GM12878 (cell line): ENCODE measurements at regions not wholly inside any gene's neighbourhood (a gene's known extent, or its start where the extent isn't known, plus 50 kb on each side); places are given as distances from the start of the nearest gene placed in this dataset.

Experiments used
- ATAC-seq: fragments of 200-7000 bp; cut with Tn5 transposase; 3 replicates; pipeline ENCODE4 v1.9.1; 2020; ENCODE audit warnings: mild to moderate bottlenecking, moderate library complexity
- BruUV-seq: library from RNA; stranded (reverse); fragments of 400-500 nt; replicated peaks from 2 replicates; lab custom pipeline; 2021; lab: Mats Ljungman, UMichigan
- CTCF ChIA-PET: fragments of 300-600 bp; sonication (Branson Sonifier 250); formaldehyde crosslinking; extraction: SDS; loops from one replicate; lab custom pipeline; 2021; ENCODE audit warnings: inconsistent platforms; lab: Yijun Ruan, JAX
- POLR2A ChIA-PET: fragments of 350-600 bp; formaldehyde crosslinking; extraction: SDS; loops from one replicate; lab custom pipeline; 2021; ENCODE audit warnings: inconsistent platforms; lab: Charles Lee
- RAD21 ChIA-PET: fragments of 300-600 bp; sonication (Branson Sonifier 250); formaldehyde crosslinking; loops from one replicate; lab custom pipeline; 2023; ENCODE audit warnings: antibody characterized with exemption; ENCODE audit not compliant: unreplicated experiment; lab: Charles Lee
- SMC1A ChIA-PET: fragments of 300-600 bp; sonication (Branson Sonifier 250); formaldehyde crosslinking; loops from one replicate; lab custom pipeline; 2023; ENCODE audit not compliant: unreplicated experiment, uncharacterized antibody; lab: Charles Lee
- DNase-seq: peaks from one replicate; pipeline ENCODE4 v3.0.0-alpha.2; 2011; ENCODE audit warnings: low read depth, low spot score
- FAIRE-seq: peaks from 3 replicates; lab custom pipeline; 2011; peaks lifted over from hg19 to GRCh38; lab: Jason Lieb, UNC
- H2AFZ ChIP-seq: 2 replicates; pipeline ENCODE4 v1.6.0; 2011; ENCODE audit warnings: low read depth, low read length, control low read depth; ENCODE audit not compliant: control insufficient read depth
- H3K27ac ChIP-seq: 2 replicates; pipeline ENCODE4 v1.5.1; 2011; ENCODE audit warnings: control low read depth; ENCODE audit not compliant: control insufficient read depth, insufficient read depth
- H3K27me3 ChIP-seq, 2 experiments: replicated peaks in 1 of 2; 2 replicates each; pipeline versions ENCODE4 v1.6.0 to v1.6.1; 2011; ENCODE audit warnings: low read length in 1 of 2; ENCODE audit not compliant: control insufficient read depth in 2 of 2, insufficient read depth in 2 of 2
- H3K36me3 ChIP-seq, 2 experiments: 2 replicates each; pipeline ENCODE4 v1.5.1; 2011; ENCODE audit warnings: low read length in 1 of 2; ENCODE audit not compliant: control insufficient read depth in 2 of 2, insufficient read depth in 2 of 2
- H3K4me1 ChIP-seq: 2 replicates; pipeline ENCODE4 v1.6.1; 2011; ENCODE audit warnings: mild to moderate bottlenecking, low read length, moderate library complexity, mixed read lengths; ENCODE audit not compliant: control insufficient read depth, insufficient read depth
- H3K4me2 ChIP-seq: 2 replicates; pipeline ENCODE4 v1.6.0; 2011; ENCODE audit warnings: control low read depth; ENCODE audit not compliant: control insufficient read depth, insufficient read depth
- H3K4me3 ChIP-seq: fragments of 200-600 bp; sonication (generic); 2 replicates; pipeline ENCODE4 v1.5.1; 2016
- H3K79me2 ChIP-seq: 2 replicates; pipeline ENCODE4 v1.6.0; 2011; ENCODE audit warnings: low read length; ENCODE audit not compliant: control insufficient read depth, insufficient read depth
- H3K9ac ChIP-seq: 2 replicates; pipeline ENCODE4 v1.8.0; 2011; ENCODE audit warnings: low read length, control low read depth, mixed read lengths; ENCODE audit not compliant: control insufficient read depth, insufficient read depth
- H3K9me3 ChIP-seq: replicated peaks from 3 replicates; pipeline ENCODE4 v1.5.1; 2011; ENCODE audit warnings: mild to moderate bottlenecking, low read length; ENCODE audit not compliant: control insufficient read depth, insufficient read depth
- H4K20me1 ChIP-seq: 2 replicates; pipeline ENCODE4 v1.6.0; 2011; ENCODE audit not compliant: control insufficient read depth, insufficient read depth
- ASH2L ChIP-seq: fragments of 300-600, 200-600 bp; sonication (generic); IDR thresholded peaks from 2 replicates; pipeline ENCODE4 v1.6.1; 2017; ENCODE audit warnings: low read depth, mild to moderate bottlenecking, borderline replicate concordance
- CHD2 ChIP-seq: IDR thresholded peaks from 2 replicates; pipeline ENCODE4 v1.6.1; 2011; ENCODE audit warnings: low read depth, low read length, improper control_type of control experiment, borderline replicate concordance
- HDGF ChIP-seq: fragments of 450-650 bp; IDR thresholded peaks from 2 replicates; pipeline ENCODE4 v1.6.1; 2016; ENCODE audit warnings: antibody characterized with exemption
- NR2C2 ChIP-seq: IDR thresholded peaks from 2 replicates; pipeline ENCODE4 v1.6.1; 2011; ENCODE audit warnings: borderline replicate concordance, low read depth; ENCODE audit not compliant: control insufficient read depth, insufficient read length
- PML ChIP-seq: IDR thresholded peaks from 2 replicates; pipeline ENCODE4 v1.6.1; 2012; ENCODE audit warnings: low read length, inconsistent platforms
- POLR2AphosphoS5 ChIP-seq: IDR thresholded peaks from 2 replicates; pipeline ENCODE4 v1.6.1; 2011; ENCODE audit warnings: mild to moderate bottlenecking, low read length, inconsistent platforms
- RUNX3 ChIP-seq: IDR thresholded peaks from 2 replicates; pipeline ENCODE4 v1.6.1; 2012; ENCODE audit warnings: low read length, inconsistent platforms
- SREBF2 ChIP-seq: IDR thresholded peaks from 2 replicates; pipeline ENCODE4 v1.6.1; 2012; ENCODE audit warnings: mild to moderate bottlenecking, low read length
- SRF ChIP-seq, 2 experiments: IDR thresholded peaks; 2 replicates each; pipeline ENCODE4 v1.6.1; 2011; ENCODE audit warnings: low read depth in 2 of 2, low read length in 2 of 2, mild to moderate bottlenecking in 1 of 2, moderate library complexity in 1 of 2
- SUZ12 ChIP-seq: fragments of 200-600 bp; sonication (generic); IDR thresholded peaks from one replicate; pipeline ENCODE4 v1.6.1; 2018; ENCODE audit warnings: antibody characterized with exemption, mild to moderate bottlenecking; ENCODE audit not compliant: unreplicated experiment
- WGBS: methylation state at CpG from one replicate; pipeline ENCODE4 v1.1.6; 2016; ENCODE audit warnings: low lambda C conversion rate; ENCODE audit not compliant: insufficient replicate concordance, insufficient coverage; ENCODE audit errors: missing lambda C conversion rate; 5-methylcytosine and 5-hydroxymethylcytosine counted together
- in situ Hi-C: fragments of 300-500 bp; cut with MboI; formaldehyde crosslinking; loops from 9 replicates; pipeline ENCODE4 v1.14.3; 2018; ENCODE audit warnings: mixed read lengths
- intact Hi-C: fragments of 100-400 bp; cut with micrococcal nuclease; formaldehyde crosslinking; loops from one replicate; pipeline ENCODE4 v1.14.2; 2022; ENCODE audit not compliant: unreplicated experiment
- TF ChIP-seq, protein P1 (sequence below): fragments of 450-650 bp; IDR thresholded peaks from 2 replicates; pipeline ENCODE4 v1.6.1; 2017; ENCODE audit warnings: mild to moderate bottlenecking
- TF ChIP-seq, protein P2 (sequence below): fragments of 450-650 bp; IDR thresholded peaks from 2 replicates; pipeline ENCODE4 v1.6.1; 2014; ENCODE audit warnings: mild to moderate bottlenecking
- TF ChIP-seq, protein P3 (sequence below): IDR thresholded peaks from 2 replicates; pipeline ENCODE4 v1.6.1; 2012; ENCODE audit warnings: low read length, inconsistent platforms
- TF ChIP-seq, protein P4 (sequence below): IDR thresholded peaks from 2 replicates; pipeline ENCODE4 v1.6.1; 2011; ENCODE audit warnings: low read depth, low read length, improper control_type of control experiment, borderline replicate concordance

GRCh38 chr14:47846008-47846407 is 170.6 kb upstream of the MDGA2 start:
- ATAC-seq (no peak), DNase-seq (no peak)
- intact Hi-C loops, result no loop called here
- POLR2A ChIA-PET, result no interaction called here
- H4K20me1 ChIP-seq, result no peaks in the 10 kb centered on the region
- TF ChIP-seq POLR2AphosphoS5 (no peak), SUZ12 (no peak)
- TF ChIP-seq, all 136 proteins: peak for 0
- WGBS, result 2% methylated on average over 4 of the region's 4 CpGs
- H3K9me3 ChIP-seq, result no peaks in the 10 kb centered on the region; the same call in 2 of the 3 replicates
- H2AFZ ChIP-seq, result no peak overlapping the region
- no peak for FAIRE-seq
- H3K4me2 ChIP-seq, result no peak overlapping the region
- in situ Hi-C loops, result no loop called here
- no peaks in the 10 kb centered on the region for H3K4me1 ChIP-seq
- H3K79me2 ChIP-seq, result no peaks in the 10 kb centered on the region
- ChIA-PET CTCF (no interaction called here), RAD21 (no interaction called here), SMC1A (no interaction called here)
- H3K4me3 ChIP-seq, result no peak overlapping the region
- H3K36me3 ChIP-seq, result no peaks in the 10 kb centered on the region
- H3K27me3 ChIP-seq, result no peaks in the 10 kb centered on the region
- no TSS peak for BruUV-seq
- no peak overlapping the region for H3K9ac ChIP-seq
- no peak overlapping the region for H3K27ac ChIP-seq

- no peak for DNase-seq
- Histone ChIP-seq H4K20me1 (no peaks in the 10 kb centered on the region), H3K4me1 (no peaks in the 10 kb centered on the region), H3K9me3 (no peaks in the 10 kb centered on the region; the same call in 2 of the 3 replicates), H3K36me3 (no peaks in the 10 kb centered on the region), H3K4me3 (no peak overlapping the region), H2AFZ (no peak overlapping the region), H3K9ac (no peak overlapping the region), H3K27me3 (no peaks in the 10 kb centered on the region), H3K79me2 (no peaks in the 10 kb centered on the region), H3K27ac (no peak overlapping the region), H3K4me2 (no peak overlapping the region)
- intact Hi-C loops (no loop called here), in situ Hi-C loops (no loop called here)
- WGBS, result 15% methylated on average over 2 of the region's 2 CpGs
- ChIA-PET POLR2A (no interaction called here), CTCF (no interaction called here), RAD21 (no interaction called here), SMC1A (no interaction called here)
- ATAC-seq, result no peak
- BruUV-seq, result no TSS peak
- FAIRE-seq, result no peak
- TF ChIP-seq PML, result no peak
- TF ChIP-seq, protein P1, sequence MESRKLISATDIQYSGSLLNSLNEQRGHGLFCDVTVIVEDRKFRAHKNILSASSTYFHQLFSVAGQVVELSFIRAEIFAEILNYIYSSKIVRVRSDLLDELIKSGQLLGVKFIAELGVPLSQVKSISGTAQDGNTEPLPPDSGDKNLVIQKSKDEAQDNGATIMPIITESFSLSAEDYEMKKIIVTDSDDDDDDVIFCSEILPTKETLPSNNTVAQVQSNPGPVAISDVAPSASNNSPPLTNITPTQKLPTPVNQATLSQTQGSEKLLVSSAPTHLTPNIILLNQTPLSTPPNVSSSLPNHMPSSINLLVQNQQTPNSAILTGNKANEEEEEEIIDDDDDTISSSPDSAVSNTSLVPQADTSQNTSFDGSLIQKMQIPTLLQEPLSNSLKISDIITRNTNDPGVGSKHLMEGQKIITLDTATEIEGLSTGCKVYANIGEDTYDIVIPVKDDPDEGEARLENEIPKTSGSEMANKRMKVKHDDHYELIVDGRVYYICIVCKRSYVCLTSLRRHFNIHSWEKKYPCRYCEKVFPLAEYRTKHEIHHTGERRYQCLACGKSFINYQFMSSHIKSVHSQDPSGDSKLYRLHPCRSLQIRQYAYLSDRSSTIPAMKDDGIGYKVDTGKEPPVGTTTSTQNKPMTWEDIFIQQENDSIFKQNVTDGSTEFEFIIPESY, result no peak
- TF ChIP-seq SREBF2, result no peak
- TF ChIP-seq HDGF, result no peak
- no peak for TF ChIP-seq CHD2
- TF ChIP-seq, protein P2, sequence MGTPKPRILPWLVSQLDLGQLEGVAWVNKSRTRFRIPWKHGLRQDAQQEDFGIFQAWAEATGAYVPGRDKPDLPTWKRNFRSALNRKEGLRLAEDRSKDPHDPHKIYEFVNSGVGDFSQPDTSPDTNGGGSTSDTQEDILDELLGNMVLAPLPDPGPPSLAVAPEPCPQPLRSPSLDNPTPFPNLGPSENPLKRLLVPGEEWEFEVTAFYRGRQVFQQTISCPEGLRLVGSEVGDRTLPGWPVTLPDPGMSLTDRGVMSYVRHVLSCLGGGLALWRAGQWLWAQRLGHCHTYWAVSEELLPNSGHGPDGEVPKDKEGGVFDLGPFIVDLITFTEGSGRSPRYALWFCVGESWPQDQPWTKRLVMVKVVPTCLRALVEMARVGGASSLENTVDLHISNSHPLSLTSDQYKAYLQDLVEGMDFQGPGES, result no peak
- no peak for TF ChIP-seq SRF (IDR thresholded peaks at IDR 0.05; ENCODE audit: low read depth in 2 of 2, low read length in 2 of 2)
- no peak for TF ChIP-seq RUNX3
- TF ChIP-seq NR2C2, result no peak
- TF ChIP-seq, protein P3, sequence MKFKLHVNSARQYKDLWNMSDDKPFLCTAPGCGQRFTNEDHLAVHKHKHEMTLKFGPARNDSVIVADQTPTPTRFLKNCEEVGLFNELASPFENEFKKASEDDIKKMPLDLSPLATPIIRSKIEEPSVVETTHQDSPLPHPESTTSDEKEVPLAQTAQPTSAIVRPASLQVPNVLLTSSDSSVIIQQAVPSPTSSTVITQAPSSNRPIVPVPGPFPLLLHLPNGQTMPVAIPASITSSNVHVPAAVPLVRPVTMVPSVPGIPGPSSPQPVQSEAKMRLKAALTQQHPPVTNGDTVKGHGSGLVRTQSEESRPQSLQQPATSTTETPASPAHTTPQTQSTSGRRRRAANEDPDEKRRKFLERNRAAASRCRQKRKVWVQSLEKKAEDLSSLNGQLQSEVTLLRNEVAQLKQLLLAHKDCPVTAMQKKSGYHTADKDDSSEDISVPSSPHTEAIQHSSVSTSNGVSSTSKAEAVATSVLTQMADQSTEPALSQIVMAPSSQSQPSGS, result no peak
- TF ChIP-seq ASH2L, result no peak
- TF ChIP-seq, protein P4, sequence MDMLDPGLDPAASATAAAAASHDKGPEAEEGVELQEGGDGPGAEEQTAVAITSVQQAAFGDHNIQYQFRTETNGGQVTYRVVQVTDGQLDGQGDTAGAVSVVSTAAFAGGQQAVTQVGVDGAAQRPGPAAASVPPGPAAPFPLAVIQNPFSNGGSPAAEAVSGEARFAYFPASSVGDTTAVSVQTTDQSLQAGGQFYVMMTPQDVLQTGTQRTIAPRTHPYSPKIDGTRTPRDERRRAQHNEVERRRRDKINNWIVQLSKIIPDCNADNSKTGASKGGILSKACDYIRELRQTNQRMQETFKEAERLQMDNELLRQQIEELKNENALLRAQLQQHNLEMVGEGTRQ, result no peak
Observed at GRCh38 chr14:47843236-47843635, 167.8 kb upstream of the MDGA2 start.
